OCI-LY7 (cell line): ENCODE measurements at regions not wholly inside any gene's neighbourhood (a gene's known extent, or its start where the extent isn't known, plus 50 kb on each side); places are given as distances from the start of the nearest gene placed in this dataset.
"Not testable (repeated sequence)": the region's sequence is repeated elsewhere in the genome, so short reads cannot be mapped to it uniquely, and the experiment has no call there.

Experiments used
- BruUV-seq: library from RNA; stranded (reverse); fragments of 400-500 nt; replicated peaks from 2 replicates; lab custom pipeline; 2021; lab: Mats Ljungman, UMichigan
- CTCF ChIA-PET: fragments of 300-600 bp; sonication (Branson Sonifier 250); formaldehyde crosslinking; loops from one replicate; lab custom pipeline; 2022; ENCODE audit warnings: antibody characterized with exemption; ENCODE audit not compliant: unreplicated experiment; lab: Charles Lee
- POLR2A ChIA-PET: fragments of 300-600 bp; sonication (Branson Sonifier 250); formaldehyde crosslinking; loops from one replicate; lab custom pipeline; 2022; ENCODE audit warnings: antibody characterized with exemption; lab: Charles Lee
- DNase-seq: peaks from one replicate; pipeline ENCODE4 v3.0.0-alpha.2; 2015; ENCODE audit warnings: low spot score
- H2AFZ ChIP-seq: fragments of 200-600 bp; sonication (generic), shearing (Covaris generic); 2 replicates; pipeline ENCODE4 v1.6.1; 2014; ENCODE audit warnings: mild to moderate bottlenecking, antibody characterized with exemption, low read length, moderate library complexity
- H3K27ac ChIP-seq: fragments of 200-600 bp; sonication (generic); 2 replicates; pipeline ENCODE4 v1.5.1; 2014; ENCODE audit warnings: mixed run types, low read depth, mild to moderate bottlenecking, moderate library complexity, low read length, inconsistent platforms; ENCODE audit not compliant: poor library complexity, severe bottlenecking
- H3K36me3 ChIP-seq: fragments of 200-600 bp; sonication (generic); 2 replicates; pipeline ENCODE4 v1.6.1; 2014; ENCODE audit warnings: mild to moderate bottlenecking, antibody characterized with exemption, low read length, moderate library complexity, mixed read lengths; ENCODE audit not compliant: insufficient read depth
- H3K4me1 ChIP-seq: fragments of 200-600 bp; sonication (generic); 2 replicates; pipeline ENCODE4 v1.5.1; 2014; ENCODE audit warnings: mild to moderate bottlenecking, low read length; ENCODE audit not compliant: insufficient read depth, poor library complexity, severe bottlenecking
- H3K4me2 ChIP-seq: fragments of 200-600 bp; sonication (generic); 2 replicates; pipeline ENCODE4 v1.6.1; 2014; ENCODE audit warnings: mild to moderate bottlenecking, low read length
- H3K4me3 ChIP-seq: fragments of 200-600 bp; sonication (generic); 2 replicates; pipeline ENCODE4 v1.5.1; 2014; ENCODE audit warnings: mild to moderate bottlenecking, low read depth, low read length; ENCODE audit not compliant: poor library complexity, severe bottlenecking
- H3K79me2 ChIP-seq: fragments of 200-600 bp; sonication (generic); 2 replicates; pipeline ENCODE4 v1.6.1; 2016; ENCODE audit warnings: low read depth, mild to moderate bottlenecking, low read length, moderate library complexity, mixed read lengths; ENCODE audit not compliant: insufficient read depth
- H3K9me2 ChIP-seq: fragments of 200-600 bp; sonication (generic); 2 replicates; pipeline ENCODE4 v1.6.1; 2016; ENCODE audit warnings: mild to moderate bottlenecking, low read length, mixed read lengths; ENCODE audit not compliant: insufficient read depth
- H3K9me3 ChIP-seq: fragments of 200-600 bp; sonication (generic); 2 replicates; pipeline ENCODE4 v1.6.1; 2014; ENCODE audit warnings: mild to moderate bottlenecking, mixed run types, low read length, mixed read lengths
- H4K20me1 ChIP-seq: fragments of 200-600 bp; sonication (generic); 2 replicates; pipeline ENCODE4 v1.6.1; 2014; ENCODE audit warnings: mild to moderate bottlenecking, antibody characterized with exemption, low read length, moderate library complexity, mixed read lengths; ENCODE audit not compliant: insufficient read depth
- CTCF ChIP-seq: fragments of 200-600 bp; sonication (generic); conservative IDR thresholded peaks from 2 replicates; pipeline ENCODE4 v1.5.1; 2014; ENCODE audit warnings: mild to moderate bottlenecking, antibody characterized with exemption, low read length, moderate library complexity, mixed read lengths
- EZH2phosphoT487 ChIP-seq: fragments of 200-600 bp; sonication (generic); IDR thresholded peaks from 2 replicates; pipeline ENCODE4 v1.6.1; 2018; ENCODE audit warnings: low read depth, borderline replicate concordance, mild to moderate bottlenecking, mixed run types, antibody characterized with exemption, low read length, moderate library complexity, mixed read lengths
- intact Hi-C: fragments of 100-400 bp; cut with micrococcal nuclease; formaldehyde crosslinking; loops from one replicate; pipeline ENCODE4 v1.10.0; 2022; ENCODE audit not compliant: unreplicated experiment

GRCh38 chr4:125200556-125200955 is 114.2 kb upstream of the FAT4 start:
- POLR2A ChIA-PET = interaction anchor here (0.6 kb wide), 1 partner anchor 1061 kb away, joined by 4 read pairs; no protein-coding TSS in a partner anchor
- Histone ChIP-seq H3K4me2 (no peak overlapping the region), H4K20me1 (no peaks in the 10 kb centered on the region), H3K9me3 (no peaks in the 10 kb centered on the region), H3K4me3 (no peak overlapping the region), H3K79me2 (no peaks in the 10 kb centered on the region), H3K9me2 (no peaks in the 10 kb centered on the region), H3K27ac (no peak overlapping the region), H3K4me1 (no peaks in the 10 kb centered on the region), H2AFZ (no peak overlapping the region), H3K36me3 (no peaks in the 10 kb centered on the region)
- no peak for DNase-seq
- no peak for TF ChIP-seq EZH2phosphoT487
- TF ChIP-seq CTCF = no peak
- CTCF ChIA-PET = no interaction called here
- intact Hi-C loops = no loop called here
- BruUV-seq = no TSS peak

- Histone ChIP-seq H3K27ac (no peak overlapping the region), H3K9me2 (no peaks in the 10 kb centered on the region), H3K4me2 (no peak overlapping the region), H4K20me1 (no peaks in the 10 kb centered on the region), H3K79me2 (no peaks in the 10 kb centered on the region), H3K9me3 (no peaks in the 10 kb centered on the region), H3K4me1 (no peaks in the 10 kb centered on the region), H3K4me3 (no peak overlapping the region), H2AFZ (no peak overlapping the region), H3K36me3 (no peaks in the 10 kb centered on the region)
- DNase-seq = no peak
- ChIA-PET POLR2A (no interaction called here), CTCF (no interaction called here)
- intact Hi-C loops = no loop called here
- no peak for TF ChIP-seq CTCF
- TF ChIP-seq EZH2phosphoT487 = no peak
- no TSS peak for BruUV-seq
Measured at GRCh38 chr4:125198916-125199315, 115.8 kb upstream of the FAT4 start.

- H3K27ac ChIP-seq, DNase-seq, H3K9me3 ChIP-seq, H3K4me1 ChIP-seq, H2AFZ ChIP-seq, H3K9me2 ChIP-seq, H3K79me2 ChIP-seq, H4K20me1 ChIP-seq, intact Hi-C loops, POLR2A ChIA-PET, H3K4me2 ChIP-seq, H3K36me3 ChIP-seq, CTCF ChIA-PET, H3K4me3 ChIP-seq, BruUV-seq: not testable (repeated sequence)
Measured at GRCh38 chr4:125191874-125192459, 122.8 kb upstream of the FAT4 start.
